SK-N-SH treated with all-trans-retinoic acid at 6 μM for 48 hours (cell line): ENCODE measurements at regions not wholly inside any gene's neighbourhood (a gene's known extent, or its start where the extent isn't known, plus 50 kb on each side); places are given as distances from the start of the nearest gene placed in this dataset.

ENCODE experiments used
- ATAC-seq: fragments of 200-7000 bp; cut with Tn5 transposase; 3 replicates; pipeline ENCODE4 v1.9.1; 2020; ENCODE audit warnings: mild to moderate bottlenecking, moderate library complexity
- ARNTL ChIP-seq: fragments of 450-650 bp; formaldehyde crosslinking; IDR thresholded peaks from 2 replicates; pipeline ENCODE4 v1.5.0; 2020; ENCODE audit warnings: low read depth, mild to moderate bottlenecking, moderate library complexity, borderline replicate concordance
- BACH2 ChIP-seq: fragments of 250-450 bp; sonication (Bioruptor Pico); IDR thresholded peaks from 2 replicates; pipeline ENCODE4 v1.9.0; 2021; ENCODE audit warnings: mild to moderate bottlenecking, borderline replicate concordance
- CSDC2 ChIP-seq: fragments of 250-450 bp; sonication (Bioruptor Pico); IDR thresholded peaks from 2 replicates; pipeline ENCODE4 v1.5.0; 2020; ENCODE audit warnings: mild to moderate bottlenecking, moderate library complexity
- CSRNP3 ChIP-seq: fragments of 250-450 bp; sonication (Bioruptor Pico); IDR thresholded peaks from 2 replicates; pipeline ENCODE4 v1.5.1; 2021; ENCODE audit warnings: mild to moderate bottlenecking, moderate library complexity
- ESRRG ChIP-seq: fragments of 250-450 bp; sonication (Bioruptor Pico); IDR thresholded peaks from 2 replicates; pipeline ENCODE4 v1.6.1; 2021; ENCODE audit warnings: mild to moderate bottlenecking
- GLIS3 ChIP-seq: fragments of 250-450 bp; sonication (Bioruptor Pico); IDR thresholded peaks from 2 replicates; pipeline ENCODE4 v1.5.0; 2020; ENCODE audit warnings: mild to moderate bottlenecking, moderate library complexity
- ISL1 ChIP-seq: fragments of 250-450 bp; sonication (Bioruptor Pico); IDR thresholded peaks from 2 replicates; pipeline ENCODE4 v2.1.2; 2022; ENCODE audit warnings: mild to moderate bottlenecking, moderate library complexity
- OSR1 ChIP-seq: fragments of 250-450 bp; sonication (Bioruptor Pico); IDR thresholded peaks from 2 replicates; pipeline ENCODE4 v1.8.0; 2022; ENCODE audit warnings: moderate library complexity, mild to moderate bottlenecking, inconsistent platforms
- PATZ1 ChIP-seq: fragments of 250-450 bp; sonication (Bioruptor Pico); IDR thresholded peaks from 2 replicates; pipeline ENCODE4 v1.8.0; 2020; ENCODE audit warnings: mild to moderate bottlenecking, moderate library complexity, borderline replicate concordance
- POU6F1 ChIP-seq: fragments of 250-450 bp; sonication (Bioruptor Pico); IDR thresholded peaks from 2 replicates; pipeline ENCODE4 v1.8.0; 2021; ENCODE audit warnings: low read depth, mild to moderate bottlenecking, moderate library complexity, borderline replicate concordance
- PPARA ChIP-seq: fragments of 250-450 bp; sonication (Bioruptor Pico); IDR thresholded peaks from 2 replicates; pipeline ENCODE4 v1.5.0; 2020; ENCODE audit warnings: mild to moderate bottlenecking, borderline replicate concordance
- RARB ChIP-seq: fragments of 250-450 bp; sonication (Bioruptor Pico); IDR thresholded peaks from 2 replicates; pipeline ENCODE4 v1.8.0; 2021; ENCODE audit warnings: mild to moderate bottlenecking, moderate library complexity
- SNAI2 ChIP-seq: fragments of 250-450 bp; sonication (Bioruptor Pico); IDR thresholded peaks from 2 replicates; pipeline ENCODE4 v1.5.0; 2020; ENCODE audit warnings: mild to moderate bottlenecking, moderate library complexity
- TCF4 ChIP-seq: fragments of 250-450 bp; sonication (Bioruptor Pico); IDR thresholded peaks from 2 replicates; pipeline ENCODE4 v1.8.0; 2021; ENCODE audit warnings: mild to moderate bottlenecking, moderate library complexity, borderline replicate concordance
- TOX ChIP-seq: fragments of 250-450 bp; sonication (Bioruptor Pico); IDR thresholded peaks from 2 replicates; pipeline ENCODE4 v1.8.0; 2021; ENCODE audit warnings: mild to moderate bottlenecking, moderate library complexity, borderline replicate concordance
- TSHZ2 ChIP-seq: fragments of 250-450 bp; sonication (Bioruptor Pico); IDR thresholded peaks from 2 replicates; pipeline ENCODE4 v1.5.0; 2020; ENCODE audit warnings: mild to moderate bottlenecking, moderate library complexity
- ZC3H10 ChIP-seq: fragments of 250-450 bp; sonication (Bioruptor Pico); IDR thresholded peaks from 2 replicates; pipeline ENCODE4 v1.5.1; 2021; ENCODE audit warnings: mild to moderate bottlenecking, moderate library complexity
- ZFP3 ChIP-seq: fragments of 250-450 bp; sonication (Bioruptor Pico); IDR thresholded peaks from 2 replicates; pipeline ENCODE4 v1.5.0; 2020; ENCODE audit warnings: mild to moderate bottlenecking, moderate library complexity
- ZFP30 ChIP-seq: fragments of 450-650 bp; formaldehyde crosslinking; IDR thresholded peaks from 2 replicates; pipeline ENCODE4 v1.5.0; 2022; ENCODE audit warnings: mild to moderate bottlenecking, moderate library complexity
- ZNF565 ChIP-seq: fragments of 450-650 bp; formaldehyde crosslinking; conservative IDR thresholded peaks from 2 replicates; pipeline ENCODE4 v1.5.0; 2020; ENCODE audit warnings: low read depth, mild to moderate bottlenecking, moderate library complexity
- ZNF70 ChIP-seq: fragments of 450-650 bp; formaldehyde crosslinking; IDR thresholded peaks from 2 replicates; pipeline ENCODE4 v1.5.0; 2020; ENCODE audit warnings: mild to moderate bottlenecking, moderate library complexity
- ZNF8 ChIP-seq: fragments of 450-650 bp; formaldehyde crosslinking; IDR thresholded peaks from 2 replicates; pipeline ENCODE4 v1.5.0; 2020; ENCODE audit warnings: mild to moderate bottlenecking, moderate library complexity

GRCh38 chr16:22646948-22647556 lies 136.4 kb downstream of the NPIPB5 start:
- no peak for TF ChIP-seq CSRNP3 (CRISPR knock-in tag)
- TF ChIP-seq TOX (CRISPR knock-in tag), result no peak
- TF ChIP-seq RARB (CRISPR knock-in tag), result no peak
- no peak for TF ChIP-seq ZNF8 (CRISPR knock-in tag)
- no peak for TF ChIP-seq ARNTL (CRISPR knock-in tag)
- no peak for TF ChIP-seq ZFP30
- no peak for TF ChIP-seq ZNF70 (CRISPR knock-in tag)
- no peak for TF ChIP-seq CSDC2
- TF ChIP-seq PATZ1 (CRISPR knock-in tag), result no peak
- no peak for TF ChIP-seq POU6F1 (CRISPR knock-in tag)
- no peak for TF ChIP-seq ZNF565 (CRISPR knock-in tag)
- no peak for TF ChIP-seq ZFP3 (CRISPR knock-in tag)
- TF ChIP-seq GLIS3 (CRISPR knock-in tag), result no peak
- no peak for TF ChIP-seq BACH2
- TF ChIP-seq OSR1 (CRISPR knock-in tag), result no peak
- TF ChIP-seq, all 23 proteins: peak for 0

GRCh38 chr16:22648141-22648540 lies 137.4 kb downstream of the NPIPB5 start:
- no peak for ATAC-seq
- no peak for TF ChIP-seq ZFP30
- TF ChIP-seq SNAI2 (CRISPR knock-in tag), result no peak
- no peak for TF ChIP-seq PATZ1 (CRISPR knock-in tag)
- TF ChIP-seq ISL1 (CRISPR knock-in tag), result no peak
- no peak for TF ChIP-seq TSHZ2
- TF ChIP-seq TCF4 (CRISPR knock-in tag), result no peak

More at GRCh38 chr16:22646948-22647556, 136.4 kb downstream of the NPIPB5 start:
- no peak for ATAC-seq

- no peak for ATAC-seq
- no peak for TF ChIP-seq ZNF70 (CRISPR knock-in tag)
- TF ChIP-seq TOX (CRISPR knock-in tag), result no peak
- TF ChIP-seq PPARA (CRISPR knock-in tag), result no peak
- no peak for TF ChIP-seq POU6F1 (CRISPR knock-in tag)
- no peak for TF ChIP-seq ZFP3 (CRISPR knock-in tag)
- TF ChIP-seq CSRNP3 (CRISPR knock-in tag), result no peak
- TF ChIP-seq TCF4 (CRISPR knock-in tag), result no peak
- no peak for TF ChIP-seq ZNF565 (CRISPR knock-in tag)
- TF ChIP-seq ESRRG (CRISPR knock-in tag), result no peak
- TF ChIP-seq ZC3H10 (CRISPR knock-in tag), result no peak
- TF ChIP-seq CSDC2, result no peak
- no peak for TF ChIP-seq ARNTL (CRISPR knock-in tag)
- no peak for TF ChIP-seq ZFP30
- no peak for TF ChIP-seq ISL1 (CRISPR knock-in tag)
- no peak for TF ChIP-seq OSR1 (CRISPR knock-in tag)
- TF ChIP-seq RARB (CRISPR knock-in tag), result no peak
- no peak for TF ChIP-seq GLIS3 (CRISPR knock-in tag)
- no peak for TF ChIP-seq BACH2
Observed at GRCh38 chr16:22648941-22649340, 138.2 kb downstream of the NPIPB5 start.
